RPMI7951 (cell line): ENCODE measurements at regions not wholly inside any gene's neighbourhood (a gene's known extent, or its start where the extent isn't known, plus 50 kb on each side); places are given as distances from the start of the nearest gene placed in this dataset.

Experiments used
- DNase-seq: peaks from one replicate; pipeline ENCODE4 v3.0.0-alpha.2; 2012; ENCODE audit warnings: low read depth

GRCh38 chr5:98453296-98453695, 320.2 kb upstream of the RGMB start:
- DNase-seq, result no peak

GRCh38 chr5:98454407-98454806, 319.1 kb upstream of the RGMB start:
- DNase-seq, result no peak

GRCh38 chr5:98454904-98455303, 318.6 kb upstream of the RGMB start:
- peak; percentile 92 for DNase-seq

GRCh38 chr5:98455665-98456064, 317.8 kb upstream of the RGMB start:
- DNase-seq, result peak; percentile 70

- DNase-seq, result peak; percentile 69
Observed at GRCh38 chr5:98458004-98458403, 315.5 kb upstream of the RGMB start.

- no peak for DNase-seq
Observed at GRCh38 chr5:98458726-98459125, 314.7 kb upstream of the RGMB start.

- no peak for DNase-seq
Observed at GRCh38 chr5:98460536-98460935, 312.9 kb upstream of the RGMB start.

- no peak for DNase-seq
Observed at GRCh38 chr5:98461485-98461884, 312.0 kb upstream of the RGMB start.

- no peak for DNase-seq
Observed at GRCh38 chr5:98463222-98463621, 310.2 kb upstream of the RGMB start.

- DNase-seq, result no peak
Observed at GRCh38 chr5:98463676-98464075, 309.8 kb upstream of the RGMB start.

- DNase-seq, result peak; percentile 9
Observed at GRCh38 chr5:98464737-98465330, 308.6 kb upstream of the RGMB start.

GRCh38 chr5:98468188-98468869, 305.1 kb upstream of the RGMB start:
- peak; percentile 77 for DNase-seq

GRCh38 chr5:98470747-98471146, 302.7 kb upstream of the RGMB start:
- no peak for DNase-seq

GRCh38 chr5:98471458-98471857, 302.0 kb upstream of the RGMB start:
- DNase-seq, result no peak

- no peak for DNase-seq
Observed at GRCh38 chr5:98474216-98474615, 299.2 kb upstream of the RGMB start.

GRCh38 chr5:98474782-98475181, 298.7 kb upstream of the RGMB start:
- DNase-seq, result no peak

- no peak for DNase-seq
Observed at GRCh38 chr5:98482321-98483300, 290.9 kb upstream of the RGMB start.

- no peak for DNase-seq
Observed at GRCh38 chr5:98483301-98483685, 290.2 kb upstream of the RGMB start.

- peak; percentile 6 for DNase-seq
Observed at GRCh38 chr5:98489021-98489420, 284.4 kb upstream of the RGMB start.

GRCh38 chr5:98490348-98490747, 283.1 kb upstream of the RGMB start:
- no peak for DNase-seq

- DNase-seq, result no peak
Observed at GRCh38 chr5:98492258-98492657, 281.2 kb upstream of the RGMB start.

GRCh38 chr5:98497418-98497817, 276.0 kb upstream of the RGMB start:
- DNase-seq, result peak; percentile 9

- DNase-seq, result no peak
Observed at GRCh38 chr5:98498028-98498427, 275.4 kb upstream of the RGMB start.
